Neutrophil (primary cell): ENCODE measurements at regions not wholly inside any gene's neighbourhood (a gene's known extent, or its start where the extent isn't known, plus 50 kb on each side); places are given as distances from the start of the nearest gene placed in this dataset.

ENCODE experiments used
- H3K27ac ChIP-seq: fragments of 200-600 bp; sonication (generic); 2 replicates; pipeline ENCODE4 v1.5.1; 2016; ENCODE audit warnings: mild to moderate bottlenecking, moderate library complexity
- H3K27me3 ChIP-seq: fragments of 200-600 bp; sonication (generic); 2 replicates; pipeline ENCODE4 v1.6.0; 2016; ENCODE audit warnings: mild to moderate bottlenecking
- H3K36me3 ChIP-seq: fragments of 200-600 bp; sonication (generic); 2 replicates; pipeline ENCODE4 v1.5.1; 2017
- H3K4me1 ChIP-seq, 2 experiments: fragments of 200-600 bp in 1 of 2; sonication (generic) in 1 of 2; 1 replicate in 1 of 2; 2 replicates in 1 of 2; pipeline versions ENCODE4 v1.5.1 to v1.6.1; 2013 to 2016; ENCODE audit warnings: low read depth in 1 of 2, low read length in 1 of 2, mild to moderate bottlenecking in 1 of 2, moderate library complexity in 1 of 2; ENCODE audit not compliant: control insufficient read depth in 1 of 2, insufficient read depth in 1 of 2
- H3K4me3 ChIP-seq, 2 experiments: fragments of 200-600 bp in 1 of 2; sonication (generic) in 1 of 2; 1 replicate in 1 of 2; 2 replicates in 1 of 2; pipeline ENCODE4 v1.5.1; 2013 to 2016; ENCODE audit warnings: low read depth in 1 of 2, low read length in 1 of 2, mild to moderate bottlenecking in 1 of 2, moderate library complexity in 1 of 2
- H3K9me3 ChIP-seq: fragments of 200-600 bp; sonication (generic); 2 replicates; pipeline ENCODE4 v1.5.1; 2016
- CTCF ChIP-seq: fragments of 200-600 bp; sonication (generic); IDR thresholded peaks from 2 replicates; pipeline ENCODE4 v1.5.1; 2016; ENCODE audit warnings: antibody characterized with exemption

DNA sequence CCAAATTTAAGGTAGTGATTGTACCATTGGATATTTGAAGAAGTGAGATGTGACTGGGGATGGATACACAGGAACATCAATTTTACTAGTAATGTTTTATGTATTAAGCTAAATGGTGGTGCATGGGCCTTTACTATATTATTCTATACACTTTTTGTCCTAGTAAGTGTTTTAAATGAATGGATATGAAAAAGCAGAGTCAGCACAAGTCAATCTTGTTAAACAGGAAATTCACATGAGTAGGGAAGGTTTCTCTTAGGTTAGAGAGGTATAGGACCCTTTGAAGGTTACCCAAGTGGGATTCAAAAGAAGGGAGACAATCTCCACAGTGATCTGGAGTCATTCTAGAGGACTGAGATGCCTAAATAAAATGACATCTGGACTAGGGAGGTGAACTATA lies 71.8 kb upstream of the NCKAP5 start:
- Histone ChIP-seq H3K4me3 (no peak overlapping the region), H3K27me3 (no peaks in the 10 kb centered on the region), H3K9me3 (no peaks in the 10 kb centered on the region), H3K4me1 (no peaks in the 10 kb centered on the region), H3K36me3 (no peaks in the 10 kb centered on the region), H3K27ac (no peak overlapping the region)
- no peak for TF ChIP-seq CTCF

DNA sequence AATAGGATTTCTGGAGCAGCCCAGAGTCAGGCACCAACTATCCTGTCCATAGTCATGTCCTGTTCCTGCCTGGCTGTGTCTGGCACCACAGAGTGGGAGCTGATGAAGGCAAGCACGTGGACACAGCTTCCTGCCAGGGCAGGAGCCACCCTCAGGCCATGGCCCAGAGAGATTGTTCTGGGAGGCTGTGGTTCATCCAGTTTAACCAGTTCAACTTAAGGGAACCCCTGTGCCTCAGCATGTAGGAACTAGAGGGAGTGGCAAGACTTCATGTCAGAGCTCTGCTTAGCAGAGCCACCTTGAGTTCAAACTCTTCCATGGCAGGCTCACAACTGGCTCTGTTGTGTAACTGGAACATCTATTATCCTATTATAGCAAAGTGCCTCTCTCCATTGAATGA lies 73.2 kb upstream of the NCKAP5 start:
- no peaks in the 10 kb centered on the region for H3K36me3 ChIP-seq
- H3K9me3 ChIP-seq, result no peaks in the 10 kb centered on the region
- H3K4me1 ChIP-seq, result no peaks in the 10 kb centered on the region
- H3K4me3 ChIP-seq, result no peak overlapping the region
- no peak overlapping the region for H3K27ac ChIP-seq
- TF ChIP-seq CTCF, result no peak
- H3K27me3 ChIP-seq, result no peaks in the 10 kb centered on the region

- no peaks in the 10 kb centered on the region for H3K36me3 ChIP-seq
- no peak overlapping the region for H3K27ac ChIP-seq
- H3K4me1 ChIP-seq, result no peaks in the 10 kb centered on the region
- no peaks in the 10 kb centered on the region for H3K9me3 ChIP-seq
- no peaks in the 10 kb centered on the region for H3K27me3 ChIP-seq
- TF ChIP-seq CTCF, result no peak
- no peak overlapping the region for H3K4me3 ChIP-seq
These were observed 73.9 kb upstream of the NCKAP5 start for GRCh38 chr2:133641942-133642725.

DNA sequence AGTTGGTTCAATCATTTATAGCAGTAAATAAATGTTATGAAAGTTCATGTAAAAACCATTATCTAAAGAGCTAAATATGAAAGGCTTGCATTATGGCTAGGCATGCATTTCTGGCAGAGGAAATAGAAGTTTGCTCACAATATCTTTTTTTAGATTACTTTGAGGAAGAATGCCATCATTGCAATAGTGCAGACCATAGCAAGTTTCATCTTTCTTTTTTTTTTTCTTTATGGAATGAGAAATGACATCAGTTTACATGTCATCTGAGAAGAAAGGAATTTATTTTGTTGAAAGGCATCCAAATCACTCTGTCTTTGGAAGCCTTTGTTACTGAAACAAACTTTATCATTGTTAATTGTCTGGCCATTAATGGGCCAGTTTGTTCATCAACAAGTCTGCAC lies 74.5 kb upstream of the NCKAP5 start:
- Histone ChIP-seq H3K36me3 (no peaks in the 10 kb centered on the region), H3K4me3 (no peak overlapping the region), H3K9me3 (no peaks in the 10 kb centered on the region), H3K27me3 (no peaks in the 10 kb centered on the region), H3K4me1 (no peaks in the 10 kb centered on the region), H3K27ac (no peak overlapping the region)
- no peak for TF ChIP-seq CTCF

- Histone ChIP-seq H3K4me3 (no peak overlapping the region), H3K27me3 (no peaks in the 10 kb centered on the region), H3K36me3 (no peaks in the 10 kb centered on the region), H3K27ac (no peak overlapping the region), H3K4me1 (no peaks in the 10 kb centered on the region), H3K9me3 (no peaks in the 10 kb centered on the region)
- no peak for TF ChIP-seq CTCF
These were observed 75.6 kb upstream of the NCKAP5 start for GRCh38 chr2:133643863-133644262.
